Nephron progenitor cell (in vitro differentiated cells): ENCODE measurements at regions not wholly inside any gene's neighbourhood (a gene's known extent, or its start where the extent isn't known, plus 50 kb on each side); places are given as distances from the start of the nearest gene placed in this dataset.

ENCODE experiments used
- DNase-seq: peaks from one replicate; pipeline ENCODE4 v3.0.0; 2021
- H3K27ac Mint-ChIP-seq: 2 replicates; pipeline ENCODE4 v1.8.0; 2021; ENCODE audit warnings: mild to moderate bottlenecking, moderate library complexity, mixed read lengths
- H3K27me3 Mint-ChIP-seq: 2 replicates; pipeline ENCODE4 v1.8.0; 2021; ENCODE audit warnings: mild to moderate bottlenecking, low read depth, mixed read lengths; ENCODE audit not compliant: poor library complexity
- H3K36me3 Mint-ChIP-seq: 2 replicates; pipeline ENCODE4 v1.8.0; 2021; ENCODE audit warnings: low read depth, mixed read lengths
- H3K4me1 Mint-ChIP-seq: 2 replicates; pipeline ENCODE4 v1.8.0; 2021; ENCODE audit warnings: mixed read lengths
- H3K4me3 Mint-ChIP-seq: 2 replicates; pipeline ENCODE4 v1.8.0; 2021; ENCODE audit warnings: mild to moderate bottlenecking, moderate library complexity, mixed read lengths
- H3K9me3 Mint-ChIP-seq: 2 replicates; pipeline ENCODE4 v1.8.0; 2021; ENCODE audit warnings: mild to moderate bottlenecking, moderate library complexity, mixed read lengths
- TF ChIP-seq, protein P1 (sequence below): fragments of 200-600 bp; sonication (generic); IDR thresholded peaks from 2 replicates; pipeline ENCODE4 v1.5.0; 2021; ENCODE audit warnings: antibody characterized with exemption

DNA sequence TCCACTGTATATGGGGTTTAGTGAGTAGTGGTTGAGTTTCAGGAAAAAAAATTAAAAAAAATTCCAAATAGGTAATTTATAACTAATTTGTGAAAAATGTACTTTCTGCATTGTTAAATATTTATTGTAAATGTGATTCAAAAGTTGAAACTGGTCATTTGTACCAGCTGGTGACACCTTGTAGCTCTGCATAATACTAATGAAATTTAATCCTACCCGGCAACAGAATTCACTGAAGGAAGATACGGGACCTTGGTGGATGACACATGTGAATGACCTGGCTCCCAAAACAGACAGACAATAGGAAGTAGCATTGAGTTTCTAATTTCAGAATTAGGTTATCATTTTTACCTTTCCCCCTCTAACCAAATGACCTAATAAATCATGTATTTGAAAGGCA, 73.8 kb downstream of the SLITRK6 start:
- H3K4me3 Mint-ChIP-seq = no peak overlapping the region
- no peak overlapping the region for H3K27ac Mint-ChIP-seq
- TF ChIP-seq, protein P1, sequence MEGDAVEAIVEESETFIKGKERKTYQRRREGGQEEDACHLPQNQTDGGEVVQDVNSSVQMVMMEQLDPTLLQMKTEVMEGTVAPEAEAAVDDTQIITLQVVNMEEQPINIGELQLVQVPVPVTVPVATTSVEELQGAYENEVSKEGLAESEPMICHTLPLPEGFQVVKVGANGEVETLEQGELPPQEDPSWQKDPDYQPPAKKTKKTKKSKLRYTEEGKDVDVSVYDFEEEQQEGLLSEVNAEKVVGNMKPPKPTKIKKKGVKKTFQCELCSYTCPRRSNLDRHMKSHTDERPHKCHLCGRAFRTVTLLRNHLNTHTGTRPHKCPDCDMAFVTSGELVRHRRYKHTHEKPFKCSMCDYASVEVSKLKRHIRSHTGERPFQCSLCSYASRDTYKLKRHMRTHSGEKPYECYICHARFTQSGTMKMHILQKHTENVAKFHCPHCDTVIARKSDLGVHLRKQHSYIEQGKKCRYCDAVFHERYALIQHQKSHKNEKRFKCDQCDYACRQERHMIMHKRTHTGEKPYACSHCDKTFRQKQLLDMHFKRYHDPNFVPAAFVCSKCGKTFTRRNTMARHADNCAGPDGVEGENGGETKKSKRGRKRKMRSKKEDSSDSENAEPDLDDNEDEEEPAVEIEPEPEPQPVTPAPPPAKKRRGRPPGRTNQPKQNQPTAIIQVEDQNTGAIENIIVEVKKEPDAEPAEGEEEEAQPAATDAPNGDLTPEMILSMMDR = no peak
- no peaks in the 10 kb centered on the region for H3K27me3 Mint-ChIP-seq
- no peaks in the 10 kb centered on the region for H3K36me3 Mint-ChIP-seq
- no peaks in the 10 kb centered on the region for H3K9me3 Mint-ChIP-seq
- no peak for DNase-seq
- no peaks in the 10 kb centered on the region for H3K4me1 Mint-ChIP-seq

GRCh38 chr13:85724546-85725432, 74.4 kb downstream of the SLITRK6 start:
- Mint-ChIP-seq H3K4me3 (no peak overlapping the region), H3K27me3 (no peaks in the 10 kb centered on the region), H3K4me1 (no peaks in the 10 kb centered on the region), H3K9me3 (no peaks in the 10 kb centered on the region), H3K27ac (no peak overlapping the region), H3K36me3 (no peaks in the 10 kb centered on the region)
- TF ChIP-seq, protein P1 = no peak
- no peak for DNase-seq

GRCh38 chr13:85719749-85720148, 79.5 kb downstream of the SLITRK6 start:
- H3K27me3 Mint-ChIP-seq = no peaks in the 10 kb centered on the region
- no peaks in the 10 kb centered on the region for H3K9me3 Mint-ChIP-seq
- H3K27ac Mint-ChIP-seq = no peak overlapping the region
- no peaks in the 10 kb centered on the region for H3K4me1 Mint-ChIP-seq
- TF ChIP-seq, protein P1 = no peak
- H3K4me3 Mint-ChIP-seq = no peak overlapping the region
- DNase-seq = no peak
- H3K36me3 Mint-ChIP-seq = no peaks in the 10 kb centered on the region

- Mint-ChIP-seq H3K4me3 (no peak overlapping the region), H3K36me3 (no peaks in the 10 kb centered on the region), H3K9me3 (no peaks in the 10 kb centered on the region), H3K27me3 (no peaks in the 10 kb centered on the region), H3K27ac (no peak overlapping the region), H3K4me1 (no peaks in the 10 kb centered on the region)
- TF ChIP-seq, protein P1 = no peak
- no peak for DNase-seq
Observed at GRCh38 chr13:85717921-85718320, 81.3 kb downstream of the SLITRK6 start.

DNA sequence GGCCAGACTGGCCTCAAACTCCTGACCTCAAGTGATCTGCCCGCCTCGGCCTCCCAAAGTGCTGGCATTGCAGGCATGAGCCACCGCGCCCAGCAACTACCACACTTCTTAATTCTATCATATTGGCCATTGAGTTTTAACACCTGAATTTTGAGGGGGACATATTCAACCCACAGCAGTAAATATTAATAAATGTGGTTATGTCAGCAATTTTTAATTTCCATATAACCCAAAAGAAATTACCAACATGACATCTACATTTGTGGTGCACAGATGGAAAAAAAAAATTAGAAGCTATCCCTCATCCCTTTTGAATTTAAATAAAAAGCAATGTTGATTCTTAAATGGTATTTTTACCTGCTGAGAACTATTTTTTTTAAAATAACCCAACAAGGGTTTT, 88.7 kb downstream of the SLITRK6 start:
- Mint-ChIP-seq H3K9me3 (no peaks in the 10 kb centered on the region), H3K27ac (no peak overlapping the region), H3K36me3 (no peaks in the 10 kb centered on the region), H3K4me1 (no peaks in the 10 kb centered on the region), H3K27me3 (no peaks in the 10 kb centered on the region), H3K4me3 (no peak overlapping the region)
- no peak for DNase-seq
- TF ChIP-seq, protein P1 = no peak

GRCh38 chr13:85709721-85710120, 89.5 kb downstream of the SLITRK6 start:
- DNase-seq = no peak
- no peaks in the 10 kb centered on the region for H3K36me3 Mint-ChIP-seq
- H3K27ac Mint-ChIP-seq = no peak overlapping the region
- H3K4me3 Mint-ChIP-seq = no peak overlapping the region
- H3K4me1 Mint-ChIP-seq = no peaks in the 10 kb centered on the region
- H3K27me3 Mint-ChIP-seq = no peaks in the 10 kb centered on the region
- no peaks in the 10 kb centered on the region for H3K9me3 Mint-ChIP-seq
- TF ChIP-seq, protein P1 = no peak
